H9 (cell line): ENCODE measurements at regions not wholly inside any gene's neighbourhood (a gene's known extent, or its start where the extent isn't known, plus 50 kb on each side); places are given as distances from the start of the nearest gene placed in this dataset.
"Not testable (repeated sequence)": the region's sequence is repeated elsewhere in the genome, so short reads cannot be mapped to it uniquely, and the experiment has no call there.

ENCODE experiments used
- DNase-seq: peaks from one replicate; pipeline ENCODE4 v3.0.0-alpha.2; 2017
- H2AFZ ChIP-seq: one replicate; pipeline ENCODE4 v1.6.1; 2013; ENCODE audit warnings: mild to moderate bottlenecking, low read length, control low read depth, moderate library complexity
- H2AK5ac ChIP-seq: 2 replicates; pipeline ENCODE4 v1.6.1; 2013; ENCODE audit warnings: low read length, control low read depth, mixed read lengths; ENCODE audit not compliant: insufficient read length
- H2BK120ac ChIP-seq: one replicate; pipeline ENCODE4 v1.6.1; 2013; ENCODE audit warnings: low read depth, mild to moderate bottlenecking, low read length, control low read depth, inconsistent platforms; ENCODE audit not compliant: poor library complexity, severe bottlenecking
- H2BK12ac ChIP-seq: 2 replicates; pipeline ENCODE4 v1.6.1; 2013; ENCODE audit warnings: low read length, control low read depth, mixed read lengths, low read depth; ENCODE audit not compliant: insufficient read length
- H2BK15ac ChIP-seq: 2 replicates; pipeline ENCODE4 v1.6.1; 2013; ENCODE audit warnings: low read depth, low read length, control low read depth
- H2BK20ac ChIP-seq: one replicate; pipeline ENCODE4 v1.6.1; 2013; ENCODE audit warnings: low read depth, mild to moderate bottlenecking, low read length, control low read depth, inconsistent platforms; ENCODE audit not compliant: poor library complexity, severe bottlenecking
- H2BK5ac ChIP-seq: 2 replicates; pipeline ENCODE4 v1.6.1; 2013; ENCODE audit warnings: low read length, control low read depth, mixed read lengths; ENCODE audit not compliant: insufficient read length
- H3K14ac ChIP-seq: 2 replicates; pipeline ENCODE4 v1.6.1; 2013; ENCODE audit warnings: low read length, control low read depth; ENCODE audit not compliant: insufficient read depth
- H3K18ac ChIP-seq: 2 replicates; pipeline ENCODE4 v1.6.1; 2013; ENCODE audit warnings: low read depth, mild to moderate bottlenecking, mixed read lengths, low read length, control low read depth; ENCODE audit not compliant: insufficient read length
- H3K23ac ChIP-seq: 2 replicates; pipeline ENCODE4 v1.6.1; 2013; ENCODE audit warnings: low read length, control low read depth, mixed read lengths, low read depth; ENCODE audit not compliant: insufficient read length
- H3K23me2 ChIP-seq: 2 replicates; pipeline ENCODE4 v1.6.1; 2013; ENCODE audit warnings: low read depth, mild to moderate bottlenecking, mixed read lengths, low read length, control low read depth; ENCODE audit not compliant: insufficient read length, poor library complexity, severe bottlenecking
- H3K27ac ChIP-seq: 2 replicates; pipeline ENCODE4 v1.5.1; 2013; ENCODE audit warnings: low read length, control low read depth, mixed read lengths, low read depth; ENCODE audit not compliant: insufficient read length
- H3K27me3 ChIP-seq: 2 replicates; pipeline ENCODE4 v1.6.1; 2013; ENCODE audit warnings: low read length, control low read depth, inconsistent platforms; ENCODE audit not compliant: insufficient read depth
- H3K4ac ChIP-seq: 2 replicates; pipeline ENCODE4 v1.6.1; 2013; ENCODE audit warnings: low read depth, mild to moderate bottlenecking, control low read depth, inconsistent platforms, low read length, moderate library complexity
- H3K4me1 ChIP-seq: 2 replicates; pipeline ENCODE4 v1.6.1; 2013; ENCODE audit warnings: low read length, control low read depth, inconsistent platforms; ENCODE audit not compliant: insufficient read depth
- H3K4me2 ChIP-seq: 2 replicates; pipeline ENCODE4 v1.6.1; 2013; ENCODE audit warnings: low read length, control low read depth, mixed read lengths; ENCODE audit not compliant: insufficient read length, insufficient read depth
- H3K56ac ChIP-seq: 2 replicates; pipeline ENCODE4 v1.6.1; 2013; ENCODE audit warnings: low read depth, mild to moderate bottlenecking, mixed read lengths, low read length, control low read depth; ENCODE audit not compliant: insufficient read length
- H3K79me1 ChIP-seq: 2 replicates; pipeline ENCODE4 v1.6.1; 2013; ENCODE audit warnings: low read depth, mild to moderate bottlenecking, moderate library complexity, low read length, control low read depth, inconsistent platforms; ENCODE audit not compliant: insufficient read depth, poor library complexity, severe bottlenecking
- H3K79me2 ChIP-seq: 2 replicates; pipeline ENCODE4 v1.6.1; 2013; ENCODE audit warnings: low read length, control low read depth, inconsistent platforms; ENCODE audit not compliant: insufficient read depth
- H3K9ac ChIP-seq: 2 replicates; pipeline ENCODE4 v1.6.1; 2013; ENCODE audit warnings: low read length, control low read depth, mixed read lengths; ENCODE audit not compliant: insufficient read length; ENCODE audit errors: extremely low read depth
- H3K9me3 ChIP-seq: one replicate; pipeline ENCODE4 v1.6.1; 2013; ENCODE audit warnings: low read depth, low read length, inconsistent platforms; ENCODE audit not compliant: control insufficient read depth
- H3T11ph ChIP-seq: one replicate; pipeline ENCODE4 v1.6.1; 2013; ENCODE audit warnings: mild to moderate bottlenecking, low read length, control low read depth, inconsistent platforms
- H4K20me1 ChIP-seq: one replicate; pipeline ENCODE4 v1.6.1; 2013; ENCODE audit not compliant: control insufficient read depth, insufficient read length, insufficient read depth
- H4K5ac ChIP-seq: 2 replicates; pipeline ENCODE4 v1.6.1; 2013; ENCODE audit warnings: low read depth, mild to moderate bottlenecking, mixed read lengths, low read length, control low read depth; ENCODE audit not compliant: insufficient read length
- H4K8ac ChIP-seq: replicated peaks from 2 replicates; pipeline ENCODE4 v1.6.1; 2013; ENCODE audit warnings: low read length, control low read depth, mixed read lengths, low read depth; ENCODE audit not compliant: insufficient read length
- H4K91ac ChIP-seq: 2 replicates; pipeline ENCODE4 v1.6.1; 2013; ENCODE audit warnings: low read depth, mild to moderate bottlenecking, moderate library complexity, mixed read lengths, low read length, control low read depth; ENCODE audit not compliant: insufficient read length
- H3K27ac Mint-ChIP-seq, 3 experiments: 2 replicates in 2 of 3; 3 replicates in 1 of 3; pipeline ENCODE4 v1.8.0; 2020 to 2021; ENCODE audit warnings: mixed read lengths in 3 of 3, mild to moderate bottlenecking in 1 of 3, moderate library complexity in 1 of 3
- H3K27me3 Mint-ChIP-seq: 2 replicates; pipeline ENCODE4 v1.8.0; 2021; ENCODE audit warnings: low read depth, mild to moderate bottlenecking, moderate library complexity, mixed read lengths
- H3K36me3 Mint-ChIP-seq, 3 experiments: 2 replicates in 2 of 3; 3 replicates in 1 of 3; pipeline ENCODE4 v1.8.0; 2020 to 2021; ENCODE audit warnings: low read depth in 3 of 3, mixed read lengths in 3 of 3; ENCODE audit not compliant: insufficient read depth in 1 of 3
- H3K4me1 Mint-ChIP-seq, 2 experiments: 2 replicates each; pipeline ENCODE4 v1.8.0; 2020; ENCODE audit warnings: mixed read lengths in 2 of 2
- H3K4me3 Mint-ChIP-seq, 2 experiments: 2 replicates in 1 of 2; 3 replicates in 1 of 2; pipeline ENCODE4 v1.8.0; 2020 to 2021; ENCODE audit warnings: mild to moderate bottlenecking in 2 of 2, mixed read lengths in 2 of 2, moderate library complexity in 1 of 2
- H3K9me3 Mint-ChIP-seq, 2 experiments: 2 replicates in 1 of 2; 3 replicates in 1 of 2; pipeline ENCODE4 v1.8.0; 2020; ENCODE audit warnings: mild to moderate bottlenecking in 2 of 2, mixed read lengths in 2 of 2, moderate library complexity in 1 of 2
- WGBS: extraction: QIAGEN DNeasy Blood & Tissue Kit; methylation state at CpG from one replicate; pipeline ENCODE4 v1.1.7; 2013; ENCODE audit warnings: missing lambda C conversion rate, low lambda C conversion rate, mixed read lengths; ENCODE audit not compliant: insufficient read length; ENCODE audit errors: extremely low coverage; 5-methylcytosine and 5-hydroxymethylcytosine counted together
- TF ChIP-seq, protein P1 (sequence below): fragments of 200-600 bp; sonication (generic); conservative IDR thresholded peaks from 3 replicates; pipeline ENCODE4 v1.8.0; 2021; ENCODE audit warnings: antibody characterized with exemption, mild to moderate bottlenecking

DNA sequence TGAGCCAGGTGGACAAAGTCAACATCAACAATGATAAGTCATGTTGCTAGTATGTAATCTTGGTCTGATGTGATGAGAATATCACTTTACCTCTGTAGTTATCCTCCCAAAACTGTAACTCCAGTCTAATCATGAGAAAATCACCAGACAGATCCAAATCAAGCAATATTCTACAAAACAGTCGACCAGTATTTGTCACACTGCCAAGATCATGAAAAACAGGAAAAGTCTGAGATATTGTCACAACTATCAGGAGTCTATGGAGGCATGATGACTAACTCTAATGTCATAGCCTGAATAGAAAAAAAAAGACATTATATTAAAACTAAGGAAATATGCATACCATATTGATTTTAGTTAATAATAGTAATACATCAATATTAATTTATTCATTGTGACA is 1883.3 kb upstream of the CELF4 start:
- H4K20me1 ChIP-seq = no peaks in the 10 kb centered on the region
- no peak overlapping the region for H2AK5ac ChIP-seq
- no peaks in the 10 kb centered on the region for H3K4me1 ChIP-seq
- H4K5ac ChIP-seq = no peak overlapping the region
- no peak overlapping the region for H3K18ac ChIP-seq
- H2BK15ac ChIP-seq = no peak overlapping the region
- H3K9me3 ChIP-seq = no peaks in the 10 kb centered on the region
- no peak overlapping the region for H3K4ac ChIP-seq
- no peak overlapping the region for H2BK20ac ChIP-seq
- Mint-ChIP-seq H3K27me3 (no peaks in the 10 kb centered on the region), H3K27ac (no peak overlapping the region), H3K9me3 (no peaks in the 10 kb centered on the region; a peak in 1 of 5 replicates), H3K4me3 (no peak overlapping the region), H3K36me3 (peaks cover 0 to 5% (median 2%) of the 10 kb centered on the region in 3 experiments; a peak in 3 of 7 replicates), H3K4me1 (peaks cover 0 to 4% of the 10 kb centered on the region in 2 experiments; a peak in 2 of 4 replicates)
- H3K23me2 ChIP-seq = no peaks in the 10 kb centered on the region
- H3K23ac ChIP-seq = no peak overlapping the region
- no peak overlapping the region for H2BK5ac ChIP-seq
- no peak overlapping the region for H3T11ph ChIP-seq
- no peak overlapping the region for H4K91ac ChIP-seq
- no peak overlapping the region for H3K14ac ChIP-seq
- no CpG with 5 or more reads among the region's 1 CpG for WGBS
- H2BK12ac ChIP-seq = no peak overlapping the region
- no peak for DNase-seq
- no peaks in the 10 kb centered on the region for H3K27me3 ChIP-seq
- H4K8ac ChIP-seq = no peak overlapping the region
- H3K4me2 ChIP-seq = no peak overlapping the region
- no peak overlapping the region for H3K9ac ChIP-seq
- H2BK120ac ChIP-seq = no peak overlapping the region
- no peak overlapping the region for H3K56ac ChIP-seq
- no peak overlapping the region for H3K27ac ChIP-seq
- H3K79me1 ChIP-seq = no peaks in the 10 kb centered on the region
- no peak overlapping the region for H2AFZ ChIP-seq
- H3K79me2 ChIP-seq = no peaks in the 10 kb centered on the region
- TF ChIP-seq, protein P1, sequence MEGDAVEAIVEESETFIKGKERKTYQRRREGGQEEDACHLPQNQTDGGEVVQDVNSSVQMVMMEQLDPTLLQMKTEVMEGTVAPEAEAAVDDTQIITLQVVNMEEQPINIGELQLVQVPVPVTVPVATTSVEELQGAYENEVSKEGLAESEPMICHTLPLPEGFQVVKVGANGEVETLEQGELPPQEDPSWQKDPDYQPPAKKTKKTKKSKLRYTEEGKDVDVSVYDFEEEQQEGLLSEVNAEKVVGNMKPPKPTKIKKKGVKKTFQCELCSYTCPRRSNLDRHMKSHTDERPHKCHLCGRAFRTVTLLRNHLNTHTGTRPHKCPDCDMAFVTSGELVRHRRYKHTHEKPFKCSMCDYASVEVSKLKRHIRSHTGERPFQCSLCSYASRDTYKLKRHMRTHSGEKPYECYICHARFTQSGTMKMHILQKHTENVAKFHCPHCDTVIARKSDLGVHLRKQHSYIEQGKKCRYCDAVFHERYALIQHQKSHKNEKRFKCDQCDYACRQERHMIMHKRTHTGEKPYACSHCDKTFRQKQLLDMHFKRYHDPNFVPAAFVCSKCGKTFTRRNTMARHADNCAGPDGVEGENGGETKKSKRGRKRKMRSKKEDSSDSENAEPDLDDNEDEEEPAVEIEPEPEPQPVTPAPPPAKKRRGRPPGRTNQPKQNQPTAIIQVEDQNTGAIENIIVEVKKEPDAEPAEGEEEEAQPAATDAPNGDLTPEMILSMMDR = no peak

DNA sequence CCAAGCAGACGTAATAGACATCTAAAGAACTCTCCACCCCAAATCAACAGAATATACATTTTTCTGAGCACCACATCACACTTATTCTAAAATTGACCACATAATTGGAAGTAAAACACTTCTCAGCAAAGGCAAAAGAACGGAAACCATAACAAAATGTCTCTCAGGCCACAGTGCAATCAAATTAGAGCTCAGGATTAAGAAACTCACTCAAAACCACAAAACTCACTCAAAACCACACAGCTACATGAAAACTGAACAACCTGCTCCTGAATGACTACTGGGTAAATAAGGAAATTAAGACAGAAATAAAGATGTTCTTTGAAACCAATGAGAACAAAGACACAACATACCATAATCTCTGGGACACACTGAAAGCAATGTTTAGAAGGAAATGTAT is 1879.4 kb upstream of the CELF4 start:
- H2BK15ac ChIP-seq, H2BK120ac ChIP-seq, H3K36me3 Mint-ChIP-seq, H3K27me3 ChIP-seq, H3K18ac ChIP-seq, H3K4me1 ChIP-seq, H3K79me1 ChIP-seq, H3K9me3 Mint-ChIP-seq, H2AFZ ChIP-seq, H4K91ac ChIP-seq, H3K9me3 ChIP-seq, H3K27me3 Mint-ChIP-seq, H4K8ac ChIP-seq, H2BK20ac ChIP-seq, H4K5ac ChIP-seq, H3K23me2 ChIP-seq, H3K4me3 Mint-ChIP-seq, H3K27ac ChIP-seq, H3K56ac ChIP-seq, H3T11ph ChIP-seq, H3K4ac ChIP-seq, H3K27ac Mint-ChIP-seq, H2BK12ac ChIP-seq, H3K9ac ChIP-seq, H3K14ac ChIP-seq, H3K23ac ChIP-seq, DNase-seq, H2BK5ac ChIP-seq, H3K79me2 ChIP-seq, H3K4me2 ChIP-seq, H4K20me1 ChIP-seq, H2AK5ac ChIP-seq: not testable (repeated sequence)
- peaks cover 9 to 14% of the 10 kb centered on the region in 2 experiments for H3K4me1 Mint-ChIP-seq
- WGBS = no CpG with 5 or more reads among the region's 2 CpGs
